Aorta (tissue), 5 donors: ENCODE measurements at regions not wholly inside any gene's neighbourhood (a gene's known extent, or its start where the extent isn't known, plus 50 kb on each side); places are given as distances from the start of the nearest gene placed in this dataset.

Experiments used
- ATAC-seq: fragments of 200-7000 bp; cut with Tn5 transposase; one replicate; pipeline ENCODE4 v1.9.1; 2022; ENCODE audit warnings: moderate library complexity; ENCODE audit not compliant: low FRiP score
- DNase-seq, 2 donors: peaks; one replicate each; pipeline ENCODE4 v3.0.0-alpha.2; 2020
- H3K27ac ChIP-seq, 2 donors: one replicate each; pipeline ENCODE4 v1.5.1; 2013; ENCODE audit warnings: low read length in 2 of 2, mild to moderate bottlenecking in 2 of 2, moderate library complexity in 2 of 2, control low read depth in 1 of 2, inconsistent platforms in 1 of 2, low read depth in 1 of 2
- H3K27me3 ChIP-seq, 2 donors: one replicate each; pipeline ENCODE4 v1.6.1; 2013; ENCODE audit warnings: control low read depth in 1 of 2, low read length in 1 of 2, mild to moderate bottlenecking in 1 of 2, moderate library complexity in 1 of 2; ENCODE audit not compliant: insufficient read depth in 2 of 2, control insufficient read depth in 1 of 2
- H3K36me3 ChIP-seq, 2 donors: one replicate each; pipeline ENCODE4 v1.6.1; 2013; ENCODE audit warnings: control low read depth in 1 of 2, low read length in 1 of 2, mild to moderate bottlenecking in 1 of 2; ENCODE audit not compliant: insufficient read depth in 2 of 2, control insufficient read depth in 1 of 2
- H3K4me1 ChIP-seq, 2 donors: one replicate each; pipeline ENCODE4 v1.6.1; 2013; ENCODE audit warnings: low read length in 2 of 2, control low read depth in 1 of 2, mild to moderate bottlenecking in 1 of 2, moderate library complexity in 1 of 2; ENCODE audit not compliant: insufficient read depth in 2 of 2, control insufficient read depth in 1 of 2
- H3K4me3 ChIP-seq, 2 donors: one replicate each; pipeline ENCODE4 v1.5.1; 2013; ENCODE audit warnings: low read length in 2 of 2, control low read depth in 1 of 2, mild to moderate bottlenecking in 1 of 2
- H3K9me3 ChIP-seq: one replicate; pipeline ENCODE4 v1.6.1; 2013; ENCODE audit warnings: mild to moderate bottlenecking, low read length; ENCODE audit not compliant: control insufficient read depth
- WGBS, 2 donors: extraction: QIAGEN DNeasy Blood & Tissue Kit; methylation state at CpG; one replicate each; pipeline ENCODE4 v1.1.7; 2013; 5-methylcytosine and 5-hydroxymethylcytosine counted together
- intact Hi-C, 2 donors: fragments of 100-400 bp; cut with DNase I; formaldehyde crosslinking; loops; one replicate each; pipeline versions ENCODE4 v1.14.2 to v1.15.0; 2022
- donor health status: healthy with polysubstance abuse.
- donor health status: Bipolar disorder and iron deficiency.
- donor health status: DM: no; HTN: no; CAD: no.
- donor health status: DM: no; HTN: no; CAD: no.
- donor health status: DM: yes; HTN: yes; CAD: no.

GRCh38 chr12:131251336-131252101 lies 297.8 kb downstream of the ADGRD1 start:
- Histone ChIP-seq H3K27ac (no peak overlapping the region), H3K9me3 (no peaks in the 10 kb centered on the region), H3K4me3 (no peak overlapping the region), H3K4me1 (no peaks in the 10 kb centered on the region), H3K27me3 (no peaks in the 10 kb centered on the region), H3K36me3 (no peaks in the 10 kb centered on the region)
- no peak for ATAC-seq
- DNase-seq, result peak in 1 of 2 donors; percentile 59
- 65 to 69% methylated on average over 16 of the region's 16 CpGs for WGBS, 2 donors
- intact Hi-C loops, result no loop called here

GRCh38 chr12:131253376-131254026 lies 299.8 kb downstream of the ADGRD1 start:
- no peak for ATAC-seq

GRCh38 chr12:131254374-131254773 lies 300.7 kb downstream of the ADGRD1 start:
- 58 to 61% methylated on average over 2 of the region's 2 CpGs for WGBS, 2 donors
- H3K27ac ChIP-seq, result no peak overlapping the region
- intact Hi-C loops, result no loop called here

More at GRCh38 chr12:131253376-131254026, 299.8 kb downstream of the ADGRD1 start:
- H3K27me3 ChIP-seq, result no peaks in the 10 kb centered on the region
- intact Hi-C loops, result no loop called here
- H3K27ac ChIP-seq, result no peak overlapping the region
- H3K36me3 ChIP-seq, result no peaks in the 10 kb centered on the region
- DNase-seq, result no peak
- no peaks in the 10 kb centered on the region for H3K9me3 ChIP-seq
- WGBS, 2 donors, result 79 to 81% methylated on average over 6 of the region's 6 CpGs
- H3K4me3 ChIP-seq, result no peak overlapping the region
- no peaks in the 10 kb centered on the region for H3K4me1 ChIP-seq

GRCh38 chr12:131258398-131258797 lies 304.7 kb downstream of the ADGRD1 start:
- no peaks in the 10 kb centered on the region for H3K36me3 ChIP-seq
- WGBS, 2 donors, result 63 to 77% methylated on average over 8 of the region's 8 CpGs
- no peaks in the 10 kb centered on the region for H3K9me3 ChIP-seq
- no peak overlapping the region for H3K27ac ChIP-seq
- no peaks in the 10 kb centered on the region for H3K27me3 ChIP-seq
- H3K4me3 ChIP-seq, result no peak overlapping the region
- no peak for ATAC-seq
- H3K4me1 ChIP-seq, result no peaks in the 10 kb centered on the region
- no peak for DNase-seq
- intact Hi-C loops, result no loop called here

More at GRCh38 chr12:131254374-131254773, 300.7 kb downstream of the ADGRD1 start:
- Histone ChIP-seq H3K4me1 (no peaks in the 10 kb centered on the region), H3K4me3 (no peak overlapping the region), H3K36me3 (no peaks in the 10 kb centered on the region), H3K27me3 (no peaks in the 10 kb centered on the region), H3K9me3 (no peaks in the 10 kb centered on the region)
- ATAC-seq, result no peak
- peak in 1 of 2 donors; percentile 44 for DNase-seq

GRCh38 chr12:131260251-131260905 lies 306.7 kb downstream of the ADGRD1 start:
- Histone ChIP-seq H3K36me3 (no peaks in the 10 kb centered on the region), H3K4me1 (no peaks in the 10 kb centered on the region), H3K27ac (no peak overlapping the region), H3K4me3 (no peak overlapping the region), H3K9me3 (no peaks in the 10 kb centered on the region), H3K27me3 (no peaks in the 10 kb centered on the region)
- peak in 1 of 2 donors; percentile 57 for DNase-seq
- 70 to 72% methylated on average over 16 of the region's 16 CpGs for WGBS, 2 donors
- ATAC-seq, result no peak
- intact Hi-C loops, result no loop called here

GRCh38 chr12:131260954-131261353 lies 307.2 kb downstream of the ADGRD1 start:
- 63 to 71% methylated on average over 6 of the region's 6 CpGs for WGBS, 2 donors
- no peak overlapping the region for H3K4me3 ChIP-seq
- H3K36me3 ChIP-seq, result no peaks in the 10 kb centered on the region
- intact Hi-C loops, result no loop called here
- no peaks in the 10 kb centered on the region for H3K27me3 ChIP-seq
- ATAC-seq, result no peak
- no peaks in the 10 kb centered on the region for H3K4me1 ChIP-seq
- peak in 1 of 2 donors; percentile 19 for DNase-seq
- no peaks in the 10 kb centered on the region for H3K9me3 ChIP-seq
- no peak overlapping the region for H3K27ac ChIP-seq

GRCh38 chr12:131261906-131262305 lies 308.2 kb downstream of the ADGRD1 start:
- no peak for ATAC-seq
- H3K27me3 ChIP-seq, result no peaks in the 10 kb centered on the region
- WGBS, 2 donors, result 66 to 67% methylated on average over 17 of the region's 17 CpGs

GRCh38 chr12:131263626-131264025 lies 309.9 kb downstream of the ADGRD1 start:
- WGBS, 2 donors, result 70% methylated on average over 10 of the region's 10 CpGs
- no peak for DNase-seq
- no peaks in the 10 kb centered on the region for H3K27me3 ChIP-seq
- H3K9me3 ChIP-seq, result no peaks in the 10 kb centered on the region
- no peak for ATAC-seq
- H3K4me3 ChIP-seq, result no peak overlapping the region
- intact Hi-C loops, result no loop called here
- H3K4me1 ChIP-seq, result no peaks in the 10 kb centered on the region
- H3K27ac ChIP-seq, result no peak overlapping the region
- H3K36me3 ChIP-seq, result no peaks in the 10 kb centered on the region

More at GRCh38 chr12:131261906-131262305, 308.2 kb downstream of the ADGRD1 start:
- Histone ChIP-seq H3K9me3 (no peaks in the 10 kb centered on the region), H3K4me3 (no peak overlapping the region), H3K4me1 (no peaks in the 10 kb centered on the region), H3K27ac (no peak overlapping the region), H3K36me3 (no peaks in the 10 kb centered on the region)
- intact Hi-C loops, result no loop called here
- DNase-seq, result no peak
